ENCODE measurements at regions not wholly inside any gene's neighbourhood (a gene's known extent, or its start where the extent isn't known, plus 50 kb on each side); places are given as distances from the start of the nearest gene placed in this dataset.

GRCh38 chr2:105150231-105150630 lies 91.3 kb upstream of the GPR45 start:
- no peak for DNase-seq

GRCh38 chr2:105154119-105154818 lies 87.3 kb upstream of the GPR45 start:
- no peak for DNase-seq

- DNase-seq = no peak
Observed at GRCh38 chr2:105156166-105156565, 85.4 kb upstream of the GPR45 start.

- DNase-seq = no peak
Observed at GRCh38 chr2:105158002-105158401, 83.5 kb upstream of the GPR45 start.

GRCh38 chr2:105166688-105167087 lies 74.9 kb upstream of the GPR45 start:
- DNase-seq = peak; percentile 57

- DNase-seq = no peak
Observed at GRCh38 chr2:105168543-105168942, 73.0 kb upstream of the GPR45 start.

- DNase-seq = no peak
Observed at GRCh38 chr2:105175231-105175630, 66.3 kb upstream of the GPR45 start.

GRCh38 chr2:105176429-105176828 lies 65.1 kb upstream of the GPR45 start:
- peak; percentile 43 for DNase-seq

- no peak for DNase-seq
Observed at GRCh38 chr2:105177008-105177407, 64.5 kb upstream of the GPR45 start.

GRCh38 chr2:105177536-105178254 lies 63.8 kb upstream of the GPR45 start:
- DNase-seq = no peak

GRCh38 chr2:105179469-105180372 lies 61.8 kb upstream of the GPR45 start:
- DNase-seq = peak; percentile 83

- peak; percentile 50 for DNase-seq
Observed at GRCh38 chr2:105180491-105180972, 61.0 kb upstream of the GPR45 start.

- DNase-seq = no peak
Observed at GRCh38 chr2:105181282-105181681, 60.3 kb upstream of the GPR45 start.

- DNase-seq = no peak
Observed at GRCh38 chr2:105183555-105184323, 57.8 kb upstream of the GPR45 start.

- peak; percentile 26 for DNase-seq
Observed at GRCh38 chr2:105184420-105184819, 57.1 kb upstream of the GPR45 start.

GRCh38 chr2:105186967-105187498 lies 54.5 kb upstream of the GPR45 start:
- DNase-seq = no peak

- DNase-seq = no peak
Observed at GRCh38 chr2:105187531-105187930, 54.0 kb upstream of the GPR45 start.

- no peak for DNase-seq
Observed at GRCh38 chr2:105188343-105188742, 53.2 kb upstream of the GPR45 start.

Measured in DMS153 (cell line).